GM12878 (cell line): ENCODE measurements at regions not wholly inside any gene's neighbourhood (a gene's known extent, or its start where the extent isn't known, plus 50 kb on each side); places are given as distances from the start of the nearest gene placed in this dataset.

Experiments
- ATAC-seq: fragments of 200-7000 bp; cut with Tn5 transposase; 3 replicates; pipeline ENCODE4 v1.9.1; 2020; ENCODE audit warnings: mild to moderate bottlenecking, moderate library complexity
- BruUV-seq: library from RNA; stranded (reverse); fragments of 400-500 nt; replicated peaks from 2 replicates; lab custom pipeline; 2021; lab: Mats Ljungman, UMichigan
- CTCF ChIA-PET: fragments of 300-600 bp; sonication (Branson Sonifier 250); formaldehyde crosslinking; extraction: SDS; loops from one replicate; lab custom pipeline; 2021; ENCODE audit warnings: inconsistent platforms; lab: Yijun Ruan, JAX
- POLR2A ChIA-PET: fragments of 350-600 bp; formaldehyde crosslinking; extraction: SDS; loops from one replicate; lab custom pipeline; 2021; ENCODE audit warnings: inconsistent platforms; lab: Charles Lee
- RAD21 ChIA-PET: fragments of 300-600 bp; sonication (Branson Sonifier 250); formaldehyde crosslinking; loops from one replicate; lab custom pipeline; 2023; ENCODE audit warnings: antibody characterized with exemption; ENCODE audit not compliant: unreplicated experiment; lab: Charles Lee
- SMC1A ChIA-PET: fragments of 300-600 bp; sonication (Branson Sonifier 250); formaldehyde crosslinking; loops from one replicate; lab custom pipeline; 2023; ENCODE audit not compliant: unreplicated experiment, uncharacterized antibody; lab: Charles Lee
- DNase-seq: peaks from one replicate; pipeline ENCODE4 v3.0.0-alpha.2; 2011; ENCODE audit warnings: low read depth, low spot score
- FAIRE-seq: peaks from 3 replicates; lab custom pipeline; 2011; peaks lifted over from hg19 to GRCh38; lab: Jason Lieb, UNC
- H2AFZ ChIP-seq: 2 replicates; pipeline ENCODE4 v1.6.0; 2011; ENCODE audit warnings: low read depth, low read length, control low read depth; ENCODE audit not compliant: control insufficient read depth
- H3K27ac ChIP-seq: 2 replicates; pipeline ENCODE4 v1.5.1; 2011; ENCODE audit warnings: control low read depth; ENCODE audit not compliant: control insufficient read depth, insufficient read depth
- H3K27me3 ChIP-seq, 2 experiments: replicated peaks in 1 of 2; 2 replicates each; pipeline versions ENCODE4 v1.6.0 to v1.6.1; 2011; ENCODE audit warnings: low read length in 1 of 2; ENCODE audit not compliant: control insufficient read depth in 2 of 2, insufficient read depth in 2 of 2
- H3K36me3 ChIP-seq, 2 experiments: 2 replicates each; pipeline ENCODE4 v1.5.1; 2011; ENCODE audit warnings: low read length in 1 of 2; ENCODE audit not compliant: control insufficient read depth in 2 of 2, insufficient read depth in 2 of 2
- H3K4me1 ChIP-seq: 2 replicates; pipeline ENCODE4 v1.6.1; 2011; ENCODE audit warnings: mild to moderate bottlenecking, low read length, moderate library complexity, mixed read lengths; ENCODE audit not compliant: control insufficient read depth, insufficient read depth
- H3K4me2 ChIP-seq: 2 replicates; pipeline ENCODE4 v1.6.0; 2011; ENCODE audit warnings: control low read depth; ENCODE audit not compliant: control insufficient read depth, insufficient read depth
- H3K4me3 ChIP-seq: fragments of 200-600 bp; sonication (generic); 2 replicates; pipeline ENCODE4 v1.5.1; 2016
- H3K79me2 ChIP-seq: 2 replicates; pipeline ENCODE4 v1.6.0; 2011; ENCODE audit warnings: low read length; ENCODE audit not compliant: control insufficient read depth, insufficient read depth
- H3K9ac ChIP-seq: 2 replicates; pipeline ENCODE4 v1.8.0; 2011; ENCODE audit warnings: low read length, control low read depth, mixed read lengths; ENCODE audit not compliant: control insufficient read depth, insufficient read depth
- H3K9me3 ChIP-seq: replicated peaks from 3 replicates; pipeline ENCODE4 v1.5.1; 2011; ENCODE audit warnings: mild to moderate bottlenecking, low read length; ENCODE audit not compliant: control insufficient read depth, insufficient read depth
- H4K20me1 ChIP-seq: 2 replicates; pipeline ENCODE4 v1.6.0; 2011; ENCODE audit not compliant: control insufficient read depth, insufficient read depth
- ASH2L ChIP-seq: fragments of 300-600, 200-600 bp; sonication (generic); IDR thresholded peaks from 2 replicates; pipeline ENCODE4 v1.6.1; 2017; ENCODE audit warnings: low read depth, mild to moderate bottlenecking, borderline replicate concordance
- BHLHE40 ChIP-seq, 2 experiments: fragments of 450-650 bp in 1 of 2; IDR thresholded peaks; 2 replicates each; pipeline ENCODE4 v1.6.1; 2011 to 2017; ENCODE audit warnings: low read depth in 2 of 2, borderline replicate concordance in 1 of 2, improper control_type of control experiment in 1 of 2, low read length in 1 of 2, mild to moderate bottlenecking in 1 of 2
- CBX5 ChIP-seq: sonication (generic); IDR thresholded peaks from 2 replicates; pipeline ENCODE4 v1.6.1; 2016; ENCODE audit warnings: low read depth, moderate library complexity, mild to moderate bottlenecking, inconsistent platforms
- CHD4 ChIP-seq: fragments of 200-600 bp; sonication (generic); IDR thresholded peaks from 2 replicates; pipeline ENCODE4 v1.6.1; 2016; ENCODE audit warnings: mild to moderate bottlenecking
- HDAC6 ChIP-seq: fragments of 200-600 bp; sonication (generic); IDR thresholded peaks from one replicate; pipeline ENCODE4 v1.8.0; 2017; ENCODE audit warnings: antibody characterized with exemption; ENCODE audit not compliant: unreplicated experiment
- MYC ChIP-seq: IDR thresholded peaks from 2 replicates; pipeline ENCODE4 v1.6.1; 2011; ENCODE audit warnings: mild to moderate bottlenecking, low read length, moderate library complexity, inconsistent platforms; ENCODE audit not compliant: insufficient read depth, insufficient replicate concordance, insufficient read length, severe bottlenecking
- NR2F1 ChIP-seq: fragments of 450-650 bp; conservative IDR thresholded peaks from 2 replicates; pipeline ENCODE4 v1.6.1; 2017; ENCODE audit warnings: mild to moderate bottlenecking
- PML ChIP-seq: IDR thresholded peaks from 2 replicates; pipeline ENCODE4 v1.6.1; 2012; ENCODE audit warnings: low read length, inconsistent platforms
- SIN3A ChIP-seq: IDR thresholded peaks from 2 replicates; pipeline ENCODE4 v1.6.1; 2012; ENCODE audit warnings: low read depth, low read length, improper control_type of control experiment
- WGBS: methylation state at CpG from one replicate; pipeline ENCODE4 v1.1.6; 2016; ENCODE audit warnings: low lambda C conversion rate; ENCODE audit not compliant: insufficient replicate concordance, insufficient coverage; ENCODE audit errors: missing lambda C conversion rate; 5-methylcytosine and 5-hydroxymethylcytosine counted together
- in situ Hi-C: fragments of 300-500 bp; cut with MboI; formaldehyde crosslinking; loops from 9 replicates; pipeline ENCODE4 v1.14.3; 2018; ENCODE audit warnings: mixed read lengths
- intact Hi-C: fragments of 100-400 bp; cut with micrococcal nuclease; formaldehyde crosslinking; loops from one replicate; pipeline ENCODE4 v1.14.2; 2022; ENCODE audit not compliant: unreplicated experiment
- TF ChIP-seq, protein P1 (sequence below): fragments of 450-650 bp; IDR thresholded peaks from 2 replicates; pipeline ENCODE4 v1.6.1; 2017; ENCODE audit warnings: borderline replicate concordance
- TF ChIP-seq, protein P2 (sequence below): IDR thresholded peaks from 2 replicates; pipeline ENCODE4 v1.6.1; 2011; ENCODE audit warnings: low read depth, low read length, improper control_type of control experiment, borderline replicate concordance

DNA sequence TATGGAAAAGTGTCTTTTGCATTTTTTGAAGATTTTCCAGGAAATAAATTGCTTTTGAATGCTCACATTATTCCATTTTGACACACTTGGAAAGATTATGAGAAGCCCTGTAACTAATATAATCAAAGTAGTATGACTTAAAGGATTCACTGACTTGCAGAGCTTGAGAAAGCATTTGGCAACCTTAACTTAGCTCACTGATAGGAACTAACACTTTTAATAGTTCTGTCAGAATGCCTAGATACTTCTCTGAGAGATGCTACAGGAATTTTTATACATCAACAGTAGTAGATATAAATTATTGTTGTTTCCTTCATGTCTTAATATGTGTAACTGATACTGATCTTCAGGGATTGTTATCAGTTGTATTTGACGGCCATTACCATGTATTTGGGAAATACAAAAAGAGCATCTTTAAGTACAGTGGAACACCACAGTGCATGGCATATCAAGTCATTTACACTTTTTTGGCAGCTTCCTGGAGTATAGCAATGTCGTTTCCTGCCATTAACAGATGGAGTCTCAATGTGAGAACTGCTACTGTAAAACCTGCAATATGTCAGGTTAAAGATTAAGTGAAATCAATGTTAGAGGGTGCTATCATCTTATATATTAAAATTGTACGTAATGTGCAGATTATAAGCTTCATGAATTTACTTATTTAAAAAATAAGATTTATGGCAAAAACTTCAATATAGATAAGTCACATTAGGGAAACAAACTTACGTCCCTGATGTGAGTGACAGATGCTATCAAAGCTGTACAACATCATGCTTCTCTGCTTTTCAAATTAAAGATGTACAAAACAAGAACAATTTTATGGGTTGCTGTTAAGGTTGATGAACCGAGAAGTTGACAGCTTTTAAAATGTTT is 1159.8 kb upstream of the MIR17HG start:
- H3K4me3 ChIP-seq = no peak overlapping the region
- RAD21 ChIA-PET = no interaction called here
- FAIRE-seq = no peak
- no peak for DNase-seq
- WGBS = 38% methylated on average over 5 of the region's 5 CpGs
- no peak overlapping the region for H3K27ac ChIP-seq
- H4K20me1 ChIP-seq = no peaks in the 10 kb centered on the region
- H3K4me1 ChIP-seq = no peaks in the 10 kb centered on the region
- TF ChIP-seq ASH2L = no peak
- TF ChIP-seq SIN3A = no peak
- TF ChIP-seq, protein P1, sequence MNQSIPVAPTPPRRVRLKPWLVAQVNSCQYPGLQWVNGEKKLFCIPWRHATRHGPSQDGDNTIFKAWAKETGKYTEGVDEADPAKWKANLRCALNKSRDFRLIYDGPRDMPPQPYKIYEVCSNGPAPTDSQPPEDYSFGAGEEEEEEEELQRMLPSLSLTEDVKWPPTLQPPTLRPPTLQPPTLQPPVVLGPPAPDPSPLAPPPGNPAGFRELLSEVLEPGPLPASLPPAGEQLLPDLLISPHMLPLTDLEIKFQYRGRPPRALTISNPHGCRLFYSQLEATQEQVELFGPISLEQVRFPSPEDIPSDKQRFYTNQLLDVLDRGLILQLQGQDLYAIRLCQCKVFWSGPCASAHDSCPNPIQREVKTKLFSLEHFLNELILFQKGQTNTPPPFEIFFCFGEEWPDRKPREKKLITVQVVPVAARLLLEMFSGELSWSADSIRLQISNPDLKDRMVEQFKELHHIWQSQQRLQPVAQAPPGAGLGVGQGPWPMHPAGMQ = no peak
- TF ChIP-seq, all 136 proteins: peak for 0
- intact Hi-C loops = no loop called here
- H3K9me3 ChIP-seq = no peaks in the 10 kb centered on the region
- no peak overlapping the region for H2AFZ ChIP-seq
- H3K27me3 ChIP-seq = no peaks in the 10 kb centered on the region
- POLR2A ChIA-PET = no interaction called here
- ATAC-seq = no peak
- no peaks in the 10 kb centered on the region for H3K79me2 ChIP-seq
- no peaks in the 10 kb centered on the region for H3K36me3 ChIP-seq
- H3K4me2 ChIP-seq = no peak overlapping the region
- CTCF ChIA-PET = interaction anchor here (1.2 kb wide), 1 partner anchor 10 kb away, joined by 4 read pairs; no protein-coding TSS in a partner anchor
- BruUV-seq = no TSS peak
- SMC1A ChIA-PET = interaction anchor here (1.1 to 1.3 kb wide), 2 partner anchors 10 to 49 kb away, joined by 3 read pairs; no protein-coding TSS in a partner anchor
- in situ Hi-C loops = no loop called here
- no peak overlapping the region for H3K9ac ChIP-seq

DNA sequence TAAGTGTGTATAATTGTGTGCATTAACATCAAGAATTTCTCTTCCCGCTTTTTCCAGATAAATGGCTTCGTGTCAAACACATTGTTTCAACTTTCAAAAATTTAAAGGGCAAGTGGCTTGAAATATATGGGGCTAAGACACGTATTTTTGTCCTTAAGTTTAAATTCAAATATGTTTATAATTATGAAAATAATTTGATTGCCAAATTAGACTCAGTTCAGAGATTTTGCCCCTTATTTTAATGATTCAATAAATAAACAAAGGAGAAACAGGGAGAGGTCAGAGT is 1159.2 kb upstream of the MIR17HG start:
- SMC1A ChIA-PET = interaction anchor here (1.1 to 1.3 kb wide), 2 partner anchors 11 to 48 kb away, joined by 3 read pairs; no protein-coding TSS in a partner anchor
- TF ChIP-seq, protein P2, sequence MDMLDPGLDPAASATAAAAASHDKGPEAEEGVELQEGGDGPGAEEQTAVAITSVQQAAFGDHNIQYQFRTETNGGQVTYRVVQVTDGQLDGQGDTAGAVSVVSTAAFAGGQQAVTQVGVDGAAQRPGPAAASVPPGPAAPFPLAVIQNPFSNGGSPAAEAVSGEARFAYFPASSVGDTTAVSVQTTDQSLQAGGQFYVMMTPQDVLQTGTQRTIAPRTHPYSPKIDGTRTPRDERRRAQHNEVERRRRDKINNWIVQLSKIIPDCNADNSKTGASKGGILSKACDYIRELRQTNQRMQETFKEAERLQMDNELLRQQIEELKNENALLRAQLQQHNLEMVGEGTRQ = no peak
- TF ChIP-seq PML (no peak), NR2F1 (no peak), HDAC6 (no peak), CBX5 (no peak), BHLHE40 (IDR thresholded peaks at IDR 0.05; ENCODE audit: borderline replicate concordance in 1 of 2, low read depth in 2 of 2, low read length in 1 of 2) (no peak), CHD4 (no peak), MYC (no peak)

More for the DNA sequence above, 1159.2 kb upstream of the MIR17HG start:
- in situ Hi-C loops = no loop called here
- Histone ChIP-seq H3K27ac (no peak overlapping the region), H2AFZ (no peak overlapping the region), H3K9ac (no peak overlapping the region), H3K79me2 (no peaks in the 10 kb centered on the region), H3K4me3 (no peak overlapping the region), H3K36me3 (no peaks in the 10 kb centered on the region), H4K20me1 (no peaks in the 10 kb centered on the region), H3K4me2 (no peak overlapping the region), H3K4me1 (no peaks in the 10 kb centered on the region), H3K27me3 (no peaks in the 10 kb centered on the region), H3K9me3 (no peaks in the 10 kb centered on the region)
- intact Hi-C loops = no loop called here
- BruUV-seq = no TSS peak
- ATAC-seq = no peak
- ChIA-PET RAD21 (no interaction called here), POLR2A (no interaction called here), CTCF (interaction anchor here (1.2 kb wide), 1 partner anchor 10 kb away, joined by 4 read pairs; no protein-coding TSS in a partner anchor)
- DNase-seq = no peak
- no peak for FAIRE-seq
- 10% methylated on average over 3 of the region's 3 CpGs for WGBS
